GM21717 (cell line): ENCODE measurements at regions not wholly inside any gene's neighbourhood (a gene's known extent, or its start where the extent isn't known, plus 50 kb on each side); places are given as distances from the start of the nearest gene placed in this dataset.
"Not testable (repeated sequence)": the region's sequence is repeated elsewhere in the genome, so short reads cannot be mapped to it uniquely, and the experiment has no call there.

Experiments
- ATAC-seq: cut with Tn5 transposase; IDR thresholded peaks from one replicate; pipeline ENCODE4 v1.9.1; 2021; ENCODE audit warnings: mild to moderate bottlenecking, moderate library complexity; ENCODE audit not compliant: unreplicated experiment

DNA sequence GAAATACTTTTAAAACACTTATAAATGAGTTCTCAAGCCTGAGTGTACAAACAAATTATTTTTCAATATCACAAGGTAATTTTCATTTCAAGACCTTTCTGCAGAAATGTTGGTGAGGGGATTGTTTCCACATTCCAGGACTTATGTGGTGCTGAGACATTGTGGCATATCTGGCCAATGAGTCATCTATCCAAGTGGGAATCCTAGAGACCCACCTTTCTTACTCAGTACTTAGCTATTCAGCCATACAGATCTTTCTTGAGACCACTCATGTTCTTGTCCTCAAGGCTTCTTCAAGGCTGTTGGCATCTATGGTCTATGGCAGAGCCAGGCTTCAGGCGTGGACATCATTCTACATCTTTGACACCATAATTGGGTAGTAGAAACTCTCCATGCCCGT lies 225.4 kb downstream of the DKK1 start:
- no peak for ATAC-seq

DNA sequence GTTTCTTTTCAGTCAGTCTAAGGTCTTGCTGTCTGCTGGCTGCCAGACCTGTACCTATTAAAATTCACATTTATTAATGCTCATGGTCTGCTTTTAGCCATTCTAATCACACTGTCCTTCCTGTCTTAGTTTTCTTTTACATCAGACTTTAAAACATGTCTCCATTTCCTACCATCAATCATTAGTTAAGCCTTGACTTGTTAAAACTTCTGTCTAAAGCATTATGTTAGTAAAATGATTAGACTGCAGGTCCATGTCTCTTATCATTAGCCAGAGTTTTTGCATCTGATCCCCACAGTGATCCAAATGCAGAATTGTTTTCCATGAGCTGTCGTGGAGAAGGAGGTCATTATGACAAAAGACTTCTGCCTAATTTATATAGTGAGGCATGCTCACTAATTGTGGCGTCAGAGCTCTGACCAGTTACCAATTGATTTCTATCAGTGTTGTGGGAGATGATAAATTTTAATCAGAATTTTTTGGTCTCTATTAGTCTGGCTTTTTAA lies 226.5 kb downstream of the DKK1 start:
- no peak for ATAC-seq

DNA sequence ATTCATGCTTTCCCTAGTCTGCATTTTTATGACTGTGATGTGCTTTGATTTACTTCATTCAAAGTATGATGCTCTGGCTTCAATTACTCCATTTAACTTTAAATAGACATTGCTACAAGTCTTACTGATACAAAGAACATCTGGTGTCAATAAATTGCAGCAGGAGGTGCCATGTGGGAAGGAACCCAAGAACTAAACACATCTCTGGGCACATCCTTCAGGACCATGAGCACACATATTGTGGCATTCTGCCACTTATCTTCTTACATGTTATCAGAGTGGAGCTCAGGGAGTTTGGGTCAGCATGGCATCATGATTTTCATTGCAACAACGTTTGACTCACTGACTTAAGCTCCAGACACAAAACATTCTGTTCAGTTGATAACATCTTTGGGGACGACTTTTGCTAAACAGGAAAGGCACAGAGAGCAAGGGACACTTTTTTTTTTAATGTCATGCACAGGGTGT lies 227.0 kb downstream of the DKK1 start:
- ATAC-seq, result no peak

DNA sequence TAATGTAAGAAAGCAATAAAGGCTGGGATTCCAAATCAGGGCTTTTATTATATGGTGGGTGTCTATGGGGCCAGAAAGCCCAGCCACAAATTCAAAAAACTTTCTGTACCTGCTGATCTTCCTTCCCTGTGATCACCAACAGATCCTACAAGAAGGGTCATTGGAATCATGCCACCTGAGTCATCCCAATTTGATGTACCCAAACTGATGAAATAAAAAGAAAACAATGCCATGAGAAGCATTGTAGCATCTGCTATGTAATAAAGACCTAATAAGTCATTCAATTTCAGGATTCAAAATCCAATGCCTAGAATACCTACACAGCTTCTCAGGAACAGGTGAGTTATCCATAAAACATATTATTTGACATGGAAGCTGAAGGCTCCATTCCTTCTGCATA lies 228.8 kb downstream of the DKK1 start:
- no peak for ATAC-seq

- ATAC-seq, result no peak
Measured at GRCh38 chr10:52551046-52551445, 221.5 kb downstream of the MBL2 start.

DNA sequence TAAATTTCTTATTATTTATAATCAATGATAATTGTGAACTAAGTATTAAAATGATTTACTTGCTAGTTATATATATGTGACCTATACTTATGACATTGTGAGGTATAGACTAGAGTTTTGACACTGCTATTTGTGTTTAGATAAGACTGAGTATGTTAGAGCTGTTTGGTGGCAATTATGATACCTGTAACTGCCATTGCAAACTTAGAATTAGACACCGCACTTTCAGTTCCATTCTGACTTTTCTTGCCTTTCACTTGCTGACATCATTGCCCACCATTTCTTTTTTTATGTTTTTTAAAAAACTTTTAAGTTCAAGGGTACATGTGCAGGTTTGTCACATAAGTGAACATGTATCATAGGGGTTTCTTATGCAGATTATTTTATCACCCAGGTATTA lies 214.5 kb downstream of the MBL2 start:
- ATAC-seq, result no peak

- ATAC-seq, result no peak
Measured at GRCh38 chr10:52561322-52561721, 211.3 kb downstream of the MBL2 start.

DNA sequence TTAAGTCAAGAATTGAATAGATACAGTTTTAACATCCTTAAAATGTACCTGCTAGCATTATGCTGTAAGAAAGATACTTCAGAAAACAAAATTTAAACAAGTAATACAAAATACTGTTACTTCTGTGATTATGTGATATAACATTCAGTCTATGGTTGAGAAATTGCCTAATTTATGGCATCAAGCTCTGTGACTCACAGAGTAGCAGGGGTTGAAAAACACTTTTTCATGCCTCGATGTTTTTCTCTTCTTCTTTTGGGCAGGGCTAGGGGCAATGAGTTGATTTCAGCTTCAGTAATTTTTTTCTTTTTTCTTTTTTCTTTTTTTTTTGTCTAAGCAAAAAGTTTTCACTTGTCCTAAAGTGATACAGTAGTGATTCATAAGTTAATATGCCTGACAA lies 209.2 kb downstream of the MBL2 start:
- ATAC-seq, result no peak

DNA sequence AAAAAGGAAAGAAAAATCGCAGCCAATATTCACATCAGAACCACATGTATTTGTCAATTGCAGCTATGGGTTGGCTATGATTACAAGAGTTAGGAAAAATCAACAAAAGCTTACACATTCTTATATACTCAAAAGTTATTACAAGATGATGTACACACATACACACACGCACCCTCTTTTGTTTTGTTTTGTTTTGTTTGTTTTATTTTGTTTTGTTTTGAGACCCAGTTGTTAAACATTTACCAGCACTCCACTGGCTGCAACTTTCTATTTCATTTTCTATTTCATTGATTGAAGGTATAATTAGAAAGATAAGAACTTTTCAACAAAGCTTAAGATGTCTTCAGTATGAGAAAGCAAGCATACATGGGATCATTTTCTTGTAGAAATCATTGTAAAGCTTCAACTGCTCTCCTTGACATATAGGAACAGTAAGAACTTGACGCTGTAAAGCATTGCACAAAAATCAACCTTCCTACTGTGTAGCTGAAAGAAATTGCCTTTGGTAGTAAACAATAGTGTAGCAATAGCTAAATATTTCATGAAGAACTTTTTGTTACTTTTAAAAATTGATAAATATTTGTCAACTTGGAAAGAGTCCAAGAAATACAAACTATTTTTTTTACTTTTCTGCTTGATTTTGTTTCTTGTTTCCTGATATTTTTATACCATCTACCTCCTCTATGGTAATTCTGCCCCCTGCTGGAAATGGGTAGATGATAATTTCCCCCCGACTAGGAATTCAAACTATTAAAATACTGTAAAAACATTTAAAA lies 205.9 kb downstream of the MBL2 start:
- ATAC-seq, result no peak

GRCh38 chr10:52567247-52567580 lies 205.4 kb downstream of the MBL2 start:
- ATAC-seq, result no peak

DNA sequence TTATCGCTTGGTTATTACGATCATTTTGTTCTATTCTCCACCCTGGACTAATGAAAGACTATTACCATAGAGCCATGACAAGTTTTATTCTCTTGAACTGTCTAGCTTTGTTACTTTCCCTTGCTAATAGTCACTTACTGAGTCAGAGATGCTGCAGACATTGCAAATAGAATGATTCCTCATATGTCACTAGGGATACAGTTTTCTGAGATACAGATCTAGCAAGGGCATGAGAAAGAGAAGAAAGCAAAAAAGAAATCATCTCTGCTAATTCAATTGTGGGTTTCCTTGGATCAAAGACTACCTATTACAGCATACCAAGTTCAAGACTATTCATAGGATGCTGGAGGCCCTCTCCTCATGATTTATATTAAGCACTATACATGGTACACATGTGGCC lies 204.3 kb downstream of the MBL2 start:
- ATAC-seq, result no peak

DNA sequence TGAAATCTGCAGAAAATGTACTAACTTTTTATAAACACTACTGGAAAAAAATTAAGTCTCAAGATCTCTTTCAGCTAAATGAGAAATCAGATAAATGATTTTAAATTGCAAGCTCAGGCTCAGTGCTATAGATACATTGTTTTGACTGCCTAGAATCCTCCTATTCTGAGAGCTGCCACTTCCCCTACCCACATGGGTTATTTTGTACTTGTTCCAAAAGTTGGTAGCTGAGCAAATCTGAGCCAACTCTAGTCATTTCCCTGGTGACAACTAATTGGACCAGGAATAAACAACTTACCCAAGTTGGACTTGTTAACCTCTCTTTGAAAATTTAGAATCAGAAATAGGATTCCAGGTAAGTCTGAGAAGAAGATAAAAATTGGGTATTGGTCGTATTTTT lies 202.1 kb downstream of the MBL2 start:
- ATAC-seq, result no peak

DNA sequence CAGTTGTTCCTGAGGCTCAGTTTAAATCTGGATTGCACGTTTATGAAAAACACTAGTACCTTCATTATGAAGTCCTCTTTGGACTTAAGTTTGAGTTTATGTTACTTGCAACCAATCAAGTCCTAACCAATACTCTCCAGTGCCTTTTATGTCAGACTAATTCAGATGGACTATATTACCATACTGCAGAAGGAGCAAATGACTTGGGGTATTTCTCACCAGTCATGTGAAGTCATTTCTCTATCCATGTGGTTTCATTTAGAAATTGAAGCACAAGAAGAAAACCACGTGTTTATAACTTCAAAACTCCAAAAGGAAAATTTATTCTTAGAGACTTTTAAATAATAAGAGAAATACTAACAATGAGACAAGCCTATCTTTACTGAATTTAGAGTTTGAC lies 201.6 kb downstream of the MBL2 start:
- no peak for ATAC-seq

- ATAC-seq, result no peak
Measured at GRCh38 chr10:52571516-52572182, 200.9 kb downstream of the MBL2 start.

DNA sequence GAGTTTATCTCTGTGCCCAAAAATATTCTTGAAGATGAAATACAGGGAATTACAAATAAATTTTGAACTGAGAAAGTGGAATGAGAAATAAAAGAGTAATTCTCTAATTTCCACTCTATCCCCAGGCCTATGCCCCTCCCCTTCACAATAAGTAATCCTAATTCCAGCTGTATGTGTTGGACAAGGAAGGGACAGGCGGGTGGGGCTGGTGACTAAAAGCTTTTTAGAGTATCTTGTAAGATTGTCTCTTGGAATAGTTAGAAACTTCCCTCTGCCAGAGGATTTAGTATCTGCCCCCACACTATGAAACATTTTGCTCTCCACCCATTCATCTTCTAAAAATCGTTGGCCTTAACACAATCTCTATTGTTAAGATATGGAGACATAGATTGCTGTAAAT lies 199.2 kb downstream of the MBL2 start:
- ATAC-seq, result no peak

DNA sequence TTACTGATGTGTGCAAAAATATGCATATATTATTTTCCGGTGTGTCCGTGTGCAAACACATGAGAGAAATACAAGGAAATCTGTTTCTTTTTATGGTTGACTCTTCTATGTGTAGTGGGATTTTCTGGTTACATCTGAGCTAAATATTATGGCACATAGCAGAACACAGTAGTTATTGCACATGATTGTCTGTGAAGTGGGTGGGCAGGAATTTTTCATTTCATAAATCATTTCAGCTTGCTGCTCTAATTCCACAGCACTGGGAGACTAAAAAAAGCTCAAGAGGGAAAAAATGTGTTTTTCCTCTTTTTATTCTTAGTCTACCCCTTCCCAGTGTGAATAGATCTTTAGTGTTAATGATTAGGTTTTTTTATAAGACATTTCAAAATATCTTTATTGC lies 197.9 kb downstream of the MBL2 start:
- no peak for ATAC-seq

DNA sequence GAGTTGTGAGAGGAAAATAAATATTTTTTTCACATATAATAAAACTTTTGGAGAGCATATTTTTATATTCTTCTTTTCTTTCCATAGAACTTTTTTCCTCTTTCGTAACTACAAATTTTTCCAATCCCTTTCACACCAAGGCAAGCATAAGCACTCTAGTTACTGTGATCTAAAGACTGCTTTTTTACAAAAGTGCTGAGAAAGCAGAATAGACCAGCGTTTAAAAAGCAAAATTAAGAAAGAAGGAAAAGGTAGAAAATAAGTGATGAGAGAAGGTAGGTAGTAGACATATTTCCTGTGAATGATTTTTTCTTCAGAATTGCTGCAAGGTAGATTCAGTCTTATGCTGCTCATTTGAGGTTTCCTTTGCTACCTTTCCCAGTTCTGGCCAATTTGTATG lies 195.5 kb downstream of the MBL2 start:
- no peak for ATAC-seq

- ATAC-seq, result no peak
Measured at GRCh38 chr10:52578871-52579405, 193.6 kb downstream of the MBL2 start.

- not testable (repeated sequence) for ATAC-seq
Measured at GRCh38 chr10:52581636-52582035, 190.9 kb downstream of the MBL2 start.

GRCh38 chr10:52583336-52583735 lies 189.2 kb downstream of the MBL2 start:
- ATAC-seq, result no peak

DNA sequence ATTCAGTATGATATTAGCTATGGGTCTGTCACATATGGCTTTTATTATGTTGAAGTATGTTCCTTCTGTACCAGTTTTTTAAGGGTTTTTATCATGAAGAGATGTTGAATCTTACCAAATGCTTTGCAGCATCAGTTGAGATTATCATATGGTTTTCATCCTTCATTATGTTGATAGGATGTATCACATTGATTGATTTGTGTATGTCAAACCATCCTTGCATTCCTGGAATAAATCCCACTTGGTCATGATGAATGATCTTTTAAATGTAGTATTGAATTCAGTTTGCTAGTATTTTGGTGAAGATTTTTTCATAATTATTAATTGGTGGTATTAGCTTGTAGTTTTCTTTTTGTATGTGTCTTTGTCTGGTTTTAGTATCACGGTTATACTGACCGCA lies 185.9 kb downstream of the MBL2 start:
- ATAC-seq, result no peak

DNA sequence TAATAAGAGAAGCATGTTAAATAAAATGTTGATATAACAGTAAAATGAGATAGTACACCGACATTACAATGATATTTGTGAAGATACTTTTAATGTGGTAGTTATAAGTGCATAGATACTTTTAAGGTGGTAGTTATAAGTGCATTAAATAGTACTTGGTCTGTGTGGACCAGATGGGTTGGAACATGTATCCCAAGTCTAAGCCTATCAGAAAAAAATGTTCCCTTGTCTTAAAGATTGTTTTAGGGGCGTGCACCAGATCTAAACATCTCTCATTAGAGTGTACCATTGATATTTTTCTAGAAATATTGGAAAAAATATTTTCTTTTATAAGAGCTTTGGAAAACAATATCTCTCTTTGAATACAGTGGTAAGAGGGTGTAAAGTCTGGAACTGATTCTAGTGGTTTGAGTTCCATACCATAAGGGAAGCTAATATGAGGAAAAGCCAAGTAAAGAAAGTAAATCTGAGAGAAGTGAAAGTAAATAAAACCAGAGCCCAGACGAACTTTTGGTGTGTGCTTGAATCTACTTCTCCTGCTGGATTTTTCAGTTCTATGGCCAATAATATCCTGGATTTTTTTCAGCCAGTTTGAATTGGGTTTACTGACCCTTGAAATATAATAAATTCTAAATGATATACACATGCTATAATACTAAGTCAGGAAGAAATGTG lies 175.3 kb downstream of the MBL2 start:
- no peak for ATAC-seq
